GM18502 (cell line): ENCODE measurements at regions not wholly inside any gene's neighbourhood (a gene's known extent, or its start where the extent isn't known, plus 50 kb on each side); places are given as distances from the start of the nearest gene placed in this dataset.

Source experiments
- ATAC-seq: cut with Tn5 transposase; IDR thresholded peaks from one replicate; pipeline ENCODE4 v1.9.1; 2021; ENCODE audit warnings: mild to moderate bottlenecking; ENCODE audit not compliant: unreplicated experiment, poor library complexity

- no peak for ATAC-seq
Observed at GRCh38 chr1:5274527-5274926, 620.1 kb downstream of the AJAP1 start.

DNA sequence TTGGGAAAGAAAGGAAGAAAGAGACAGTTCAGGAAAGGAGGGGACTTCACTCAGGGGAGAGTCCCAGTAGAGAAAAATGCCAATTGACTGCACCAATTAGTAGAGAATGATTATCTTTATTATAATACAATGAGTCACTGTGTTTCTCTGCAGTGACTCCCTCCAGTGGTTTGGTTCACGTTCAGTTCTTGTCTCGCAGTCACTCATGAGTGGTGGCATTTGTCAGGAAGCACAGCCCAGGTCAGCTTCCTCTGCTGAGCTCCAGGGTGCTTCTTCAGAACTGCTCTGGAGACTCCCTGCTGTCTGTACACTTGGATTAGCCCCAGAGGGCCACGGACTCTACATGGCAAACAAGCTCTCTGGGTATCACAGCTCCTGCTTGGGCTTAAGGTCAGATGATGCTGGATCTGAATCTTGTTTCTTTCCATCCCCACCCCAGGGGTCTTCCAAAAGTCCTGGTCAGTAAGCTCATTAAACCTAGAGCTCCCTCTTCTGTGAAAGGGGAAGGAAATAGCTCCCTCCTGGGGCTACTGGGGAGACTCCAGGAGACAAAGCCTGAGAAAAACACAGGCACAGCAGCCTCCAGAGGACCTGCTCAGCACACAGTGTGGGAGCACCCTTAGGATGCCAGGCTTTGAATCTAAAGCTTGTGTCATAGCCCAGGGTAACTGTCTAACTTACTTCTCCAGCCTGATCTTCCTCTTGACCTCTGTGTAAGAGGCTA, 619.0 kb downstream of the AJAP1 start:
- no peak for ATAC-seq

- ATAC-seq: no peak
Observed at GRCh38 chr1:5272325-5272724, 617.9 kb downstream of the AJAP1 start.

DNA sequence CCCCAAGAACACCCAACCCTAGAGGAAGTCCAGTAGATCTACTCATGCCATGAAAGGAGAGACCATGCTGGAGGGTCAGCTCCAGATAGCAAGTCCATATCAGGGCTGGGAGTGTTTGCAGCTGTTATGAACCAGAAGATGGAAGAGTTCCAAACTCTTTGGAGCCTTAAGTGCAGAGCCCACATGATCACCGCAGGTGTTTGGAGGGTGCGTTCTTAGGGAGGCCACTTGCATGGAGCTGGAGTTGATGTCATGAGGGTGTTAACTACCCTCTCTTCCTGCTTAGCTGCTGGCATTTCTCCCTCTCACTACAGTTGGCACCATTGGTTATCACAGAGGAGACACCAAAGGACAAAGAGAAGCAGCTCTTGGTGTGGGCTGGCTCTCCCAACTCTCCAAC, 616.9 kb downstream of the AJAP1 start:
- ATAC-seq: no peak

DNA sequence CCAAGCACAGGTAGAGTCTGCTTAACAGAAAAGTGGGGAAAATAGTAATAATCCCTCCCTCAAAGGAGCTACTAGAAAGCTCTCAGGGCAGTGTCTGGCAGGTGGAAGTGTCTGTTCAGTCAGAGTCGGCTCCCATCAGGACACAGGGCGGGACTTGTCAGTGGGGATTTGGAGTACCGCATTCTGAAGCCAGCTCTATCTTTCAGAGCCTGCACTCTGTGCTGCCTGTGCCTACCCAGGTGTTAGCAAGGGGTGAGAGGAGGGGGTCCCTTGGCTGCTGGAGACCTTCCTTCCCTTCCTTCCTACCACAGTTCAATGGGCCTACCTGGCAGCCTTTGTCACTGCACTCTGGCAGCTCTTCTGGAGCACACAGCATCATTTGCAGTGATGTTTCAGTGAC, 615.5 kb downstream of the AJAP1 start:
- no peak for ATAC-seq

DNA sequence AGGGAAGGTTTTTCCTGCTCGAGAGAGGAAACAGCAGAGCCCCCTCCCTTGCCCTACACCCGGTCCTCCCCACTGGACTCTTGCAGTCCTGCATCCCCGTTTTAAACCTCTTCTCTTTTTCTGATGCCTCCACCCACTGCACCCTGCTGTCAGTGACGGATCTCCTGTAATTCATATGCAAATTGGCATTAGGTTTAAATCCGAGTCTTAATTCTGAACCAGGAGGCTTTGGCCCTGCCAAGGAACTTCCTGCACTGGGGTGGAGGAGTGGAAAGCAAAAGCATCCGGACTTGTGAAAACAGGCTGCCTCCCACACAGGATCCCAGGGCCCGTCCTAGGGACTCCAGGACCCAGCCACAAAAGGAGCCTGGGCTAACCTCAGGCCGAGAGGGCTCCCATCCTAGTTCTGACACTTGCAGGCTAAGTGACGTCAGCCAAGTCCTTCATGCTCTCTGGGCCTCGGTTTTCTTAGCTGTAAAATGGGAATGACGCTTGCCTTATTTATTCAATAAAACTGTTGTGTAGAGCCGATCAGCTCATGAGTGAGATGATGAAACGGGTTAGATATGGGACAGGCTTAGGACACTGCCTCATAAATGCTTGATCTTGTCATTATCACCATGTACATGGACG, 613.3 kb downstream of the AJAP1 start:
- ATAC-seq: no peak

- no peak for ATAC-seq
Observed at GRCh38 chr1:5265438-5266075, 611.1 kb downstream of the AJAP1 start.

- ATAC-seq: no peak
Observed at GRCh38 chr1:5264476-5264875, 610.1 kb downstream of the AJAP1 start.

DNA sequence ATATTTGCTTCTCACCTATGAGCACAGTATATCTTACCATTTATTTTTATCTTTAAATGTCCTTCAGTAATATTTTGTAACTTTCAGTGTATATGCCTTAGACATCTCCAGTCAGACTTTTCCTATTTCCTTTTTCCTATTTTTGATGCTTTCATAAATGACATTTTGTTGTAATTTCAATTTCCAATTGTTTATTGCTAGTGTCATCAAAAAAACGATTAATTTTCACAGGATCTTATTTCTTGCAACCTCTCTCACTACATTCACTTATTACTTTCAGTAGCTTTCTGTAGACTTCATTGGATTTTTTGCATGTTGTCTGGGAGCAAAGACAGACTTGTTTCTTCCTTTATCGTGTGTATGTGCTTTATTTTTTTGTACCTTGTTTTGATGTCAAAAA, 602.4 kb downstream of the AJAP1 start:
- no peak for ATAC-seq

GRCh38 chr1:5254975-5255374, 600.6 kb downstream of the AJAP1 start:
- ATAC-seq: no peak

DNA sequence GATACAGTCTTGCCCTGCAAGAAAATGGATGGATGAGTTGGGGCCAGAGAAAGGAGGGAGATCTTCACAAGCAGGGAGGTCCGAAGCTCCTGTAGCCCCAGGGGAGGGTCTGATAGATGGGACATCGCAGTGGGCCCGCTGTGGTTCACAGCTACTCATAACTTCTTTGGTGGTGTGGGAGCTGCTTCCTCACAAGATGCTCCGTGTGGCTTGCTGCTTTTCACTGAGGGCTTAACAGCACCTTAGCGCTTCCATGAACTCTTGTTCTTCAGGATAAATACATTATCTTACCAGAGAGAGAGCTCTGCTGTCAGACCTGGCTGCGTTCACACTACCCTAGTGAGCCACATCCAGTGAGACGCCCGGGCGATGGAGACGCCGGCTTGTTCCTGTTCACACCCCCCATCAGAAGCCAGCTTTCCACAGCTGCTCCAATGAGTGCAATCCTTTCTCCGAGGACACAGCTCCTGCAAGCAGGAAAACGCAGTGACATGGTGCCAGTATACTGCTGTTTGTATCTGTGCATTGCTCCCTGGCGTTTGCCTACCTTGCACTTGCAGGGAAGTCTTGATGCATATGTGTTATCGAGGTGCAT, 599.8 kb downstream of the AJAP1 start:
- ATAC-seq: no peak

DNA sequence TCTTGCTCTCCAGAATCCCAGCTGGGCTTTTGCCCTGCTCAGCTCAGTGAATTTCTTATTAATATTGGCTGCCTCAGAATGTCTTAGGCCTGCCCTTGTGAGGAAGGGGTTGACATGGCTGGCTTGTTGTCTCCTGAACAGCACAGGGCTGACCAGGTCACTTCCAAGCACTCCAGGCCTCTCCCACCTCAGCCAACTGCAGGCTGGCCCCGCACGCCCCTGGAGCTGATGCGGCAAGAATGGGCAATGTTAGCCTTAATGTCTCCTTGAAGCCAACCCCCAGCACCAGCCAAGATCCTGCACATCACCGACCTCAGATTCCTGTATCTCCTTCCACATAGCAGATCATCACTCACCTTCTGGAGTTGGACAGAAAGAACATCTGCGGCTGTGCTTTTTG, 598.6 kb downstream of the AJAP1 start:
- ATAC-seq: no peak

DNA sequence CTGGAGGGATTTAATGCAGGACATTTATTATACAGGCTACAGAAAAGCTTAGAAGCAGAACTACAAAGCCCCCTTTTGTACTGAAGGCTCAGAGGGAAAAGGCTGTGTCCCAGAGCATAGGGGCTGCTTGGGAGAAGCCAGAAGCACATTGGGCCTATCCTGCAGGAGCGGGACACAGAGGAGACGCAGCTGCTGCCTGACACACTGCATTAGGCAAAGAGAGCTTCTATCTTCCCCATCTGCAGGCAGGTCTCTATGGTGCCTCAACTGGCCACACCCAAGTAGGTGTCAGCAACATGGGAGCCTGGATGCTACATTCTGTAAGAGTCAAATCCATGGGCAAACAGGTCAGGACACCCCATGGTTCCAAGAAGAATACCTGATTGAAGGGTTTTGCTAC, 595.9 kb downstream of the AJAP1 start:
- ATAC-seq: no peak

DNA sequence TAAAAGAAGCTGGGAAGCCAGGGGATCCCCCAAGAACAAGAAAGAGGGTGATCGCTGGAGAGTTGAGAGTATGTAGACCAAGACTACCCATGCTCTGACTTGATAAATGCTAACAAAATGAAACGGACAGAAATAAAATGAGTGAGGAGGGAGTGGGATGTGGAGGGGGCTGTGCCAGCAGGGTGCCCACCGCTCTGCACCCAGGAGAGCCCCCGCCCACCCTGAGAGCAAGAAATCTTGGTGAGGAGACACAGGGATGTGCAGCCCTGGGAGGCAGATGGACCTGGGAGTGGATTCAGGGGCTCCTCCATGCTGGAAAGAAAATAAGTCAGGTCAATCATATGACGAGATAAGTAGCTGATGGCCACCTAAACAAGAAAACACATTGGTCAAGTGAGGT, 590.9 kb downstream of the AJAP1 start:
- ATAC-seq: no peak

DNA sequence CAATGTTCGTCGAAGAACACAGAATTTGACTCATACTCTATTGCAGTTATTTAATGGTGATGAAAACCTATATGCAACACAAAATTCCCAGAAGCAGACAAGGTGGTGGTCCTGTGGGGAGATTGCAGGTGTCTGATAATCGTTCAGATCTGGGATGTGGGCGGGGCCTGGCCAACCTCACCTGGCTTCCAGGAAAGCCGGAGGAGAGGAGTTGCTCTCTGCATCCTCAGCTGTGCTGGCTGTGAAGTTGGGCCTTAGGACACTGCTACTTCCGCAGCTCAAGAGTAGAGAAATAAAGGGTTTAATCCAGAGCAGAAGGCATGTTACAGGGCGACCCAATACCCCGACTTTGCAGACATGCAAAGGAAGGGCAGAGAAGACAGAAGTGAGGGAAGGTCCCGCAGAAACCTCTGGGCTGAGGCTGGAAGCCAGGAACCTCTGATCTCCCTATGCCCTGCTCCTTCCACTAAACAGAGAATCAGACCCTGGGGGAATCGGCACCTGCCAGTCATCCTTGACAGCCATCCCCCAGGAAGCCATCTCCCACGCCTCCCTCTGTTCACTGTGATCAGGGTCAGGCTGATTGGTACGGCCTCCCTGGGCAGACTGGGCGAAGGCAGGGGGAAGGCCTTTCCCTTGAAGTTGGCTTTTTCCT, 590.3 kb downstream of the AJAP1 start:
- ATAC-seq: no peak

DNA sequence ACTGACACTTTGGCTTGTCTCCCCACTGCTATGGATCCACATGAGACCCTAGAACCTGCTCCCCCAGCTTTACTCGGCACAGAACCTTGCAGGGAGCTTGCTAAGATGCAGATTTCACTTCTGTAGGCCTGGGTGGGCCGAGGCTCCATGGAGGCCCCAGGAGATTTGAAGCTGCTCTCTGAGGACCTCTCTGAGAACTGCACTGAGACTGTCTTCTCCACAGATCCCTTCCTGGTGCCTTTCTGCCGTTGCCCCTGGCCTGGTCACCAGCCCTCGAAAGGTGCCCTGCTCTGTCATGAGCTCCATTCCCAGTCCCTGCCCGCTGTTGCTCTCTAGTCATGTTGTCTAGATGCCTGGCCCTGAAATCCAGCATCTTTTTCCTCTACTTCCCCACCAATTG, 588.4 kb downstream of the AJAP1 start:
- no peak for ATAC-seq

GRCh38 chr1:5239911-5240310, 585.5 kb downstream of the AJAP1 start:
- ATAC-seq: no peak

DNA sequence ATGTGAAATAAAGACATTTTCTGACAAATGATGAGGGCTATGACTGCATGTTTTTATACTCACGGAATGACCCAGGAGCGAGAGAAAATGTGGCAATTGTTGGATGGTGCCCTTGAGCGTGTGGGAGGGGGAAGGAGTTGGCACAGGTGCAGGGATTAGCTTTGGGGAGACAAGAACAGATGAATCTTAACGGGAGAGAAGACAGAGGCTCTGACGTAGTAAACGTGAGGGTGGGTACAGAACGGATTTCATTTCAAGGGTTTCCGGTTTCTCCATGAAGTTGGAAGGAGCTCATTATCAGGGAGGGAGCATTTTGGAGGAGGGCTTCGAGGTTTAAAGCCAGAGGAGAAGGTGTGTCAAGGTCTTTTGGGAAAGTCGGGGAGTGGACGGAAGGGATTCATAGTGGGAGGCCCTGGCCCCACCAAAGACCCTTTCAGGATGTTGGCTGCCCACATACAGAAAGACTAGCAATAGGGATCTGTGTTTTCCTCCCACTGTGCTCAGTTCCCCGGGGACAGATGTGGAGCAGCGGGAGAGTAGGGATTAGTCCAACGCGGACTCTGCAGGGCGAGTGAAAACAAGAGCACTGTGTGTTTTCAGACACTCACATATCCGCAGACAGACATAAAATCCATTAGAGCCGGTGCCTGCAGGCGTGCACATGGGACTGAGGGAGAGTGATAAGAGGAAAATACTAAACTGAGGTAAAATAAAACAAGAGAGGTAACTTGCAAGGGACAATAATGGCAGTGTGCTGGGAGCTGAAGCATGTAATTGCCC, 584.1 kb downstream of the AJAP1 start:
- no peak for ATAC-seq

GRCh38 chr1:5235355-5235899, 581.0 kb downstream of the AJAP1 start:
- ATAC-seq: no peak

- no peak for ATAC-seq
Observed at GRCh38 chr1:5232537-5232936, 578.1 kb downstream of the AJAP1 start.
